Activated naive CD4-positive, alpha-beta T cell treated with anti-CD3 and anti-CD28 coated beads, Interleukin-2, amount 50 U/mL, for 24 hours (primary cell): ENCODE measurements at regions not wholly inside any gene's neighbourhood (a gene's known extent, or its start where the extent isn't known, plus 50 kb on each side); places are given as distances from the start of the nearest gene placed in this dataset.

Source experiments
- H3K27ac Mint-ChIP-seq: one replicate; pipeline ENCODE4 v1.8.0; 2021; ENCODE audit warnings: mild to moderate bottlenecking, mixed read lengths
- H3K27me3 Mint-ChIP-seq: one replicate; pipeline ENCODE4 v1.8.0; 2021; ENCODE audit warnings: mixed read lengths
- H3K36me3 Mint-ChIP-seq: one replicate; pipeline ENCODE4 v1.8.0; 2021; ENCODE audit warnings: mixed read lengths
- H3K4me1 Mint-ChIP-seq: one replicate; pipeline ENCODE4 v1.8.0; 2021; ENCODE audit warnings: mixed read lengths
- H3K4me3 Mint-ChIP-seq: one replicate; pipeline ENCODE4 v1.8.0; 2021; ENCODE audit warnings: mild to moderate bottlenecking, mixed read lengths
- H3K9me3 Mint-ChIP-seq: one replicate; pipeline ENCODE4 v1.8.0; 2021; ENCODE audit warnings: mixed read lengths

- no peaks in the 10 kb centered on the region for H3K9me3 Mint-ChIP-seq
- peaks cover 23% of the 10 kb centered on the region for H3K27me3 Mint-ChIP-seq
- H3K4me3 Mint-ChIP-seq, result no peak overlapping the region
- no peaks in the 10 kb centered on the region for H3K4me1 Mint-ChIP-seq
- no peak overlapping the region for H3K27ac Mint-ChIP-seq
- no peaks in the 10 kb centered on the region for H3K36me3 Mint-ChIP-seq
These were observed 139.9 kb upstream of the PITRM1 start for GRCh38 chr10:3312403-3312940.

- no peaks in the 10 kb centered on the region for H3K4me1 Mint-ChIP-seq
- no peaks in the 10 kb centered on the region for H3K36me3 Mint-ChIP-seq
- no peaks in the 10 kb centered on the region for H3K9me3 Mint-ChIP-seq
- no peak overlapping the region for H3K4me3 Mint-ChIP-seq
- H3K27me3 Mint-ChIP-seq, result peaks cover 19% of the 10 kb centered on the region
- H3K27ac Mint-ChIP-seq, result no peak overlapping the region
These were observed 137.6 kb upstream of the PITRM1 start for GRCh38 chr10:3310016-3310784.

GRCh38 chr10:3306050-3306449 is 133.5 kb upstream of the PITRM1 start:
- H3K27me3 Mint-ChIP-seq, result peaks cover 9% of the 10 kb centered on the region
- H3K4me1 Mint-ChIP-seq, result no peaks in the 10 kb centered on the region
- no peak overlapping the region for H3K27ac Mint-ChIP-seq
- no peaks in the 10 kb centered on the region for H3K36me3 Mint-ChIP-seq
- H3K4me3 Mint-ChIP-seq, result no peak overlapping the region
- no peaks in the 10 kb centered on the region for H3K9me3 Mint-ChIP-seq

GRCh38 chr10:3295582-3296151 is 123.1 kb upstream of the PITRM1 start:
- H3K27ac Mint-ChIP-seq, result no peak overlapping the region
- no peak overlapping the region for H3K4me3 Mint-ChIP-seq
- H3K9me3 Mint-ChIP-seq, result no peaks in the 10 kb centered on the region
- H3K27me3 Mint-ChIP-seq, result no peaks in the 10 kb centered on the region
- H3K4me1 Mint-ChIP-seq, result no peaks in the 10 kb centered on the region
- H3K36me3 Mint-ChIP-seq, result no peaks in the 10 kb centered on the region

GRCh38 chr10:3294919-3295581 is 122.5 kb upstream of the PITRM1 start:
- Mint-ChIP-seq H3K9me3 (no peaks in the 10 kb centered on the region), H3K36me3 (no peaks in the 10 kb centered on the region), H3K4me1 (no peaks in the 10 kb centered on the region), H3K4me3 (no peak overlapping the region), H3K27me3 (no peaks in the 10 kb centered on the region), H3K27ac (no peak overlapping the region)

GRCh38 chr10:3293581-3294431 is 121.2 kb upstream of the PITRM1 start:
- no peaks in the 10 kb centered on the region for H3K9me3 Mint-ChIP-seq
- H3K27me3 Mint-ChIP-seq, result no peaks in the 10 kb centered on the region
- H3K36me3 Mint-ChIP-seq, result no peaks in the 10 kb centered on the region
- H3K4me3 Mint-ChIP-seq, result no peak overlapping the region
- no peaks in the 10 kb centered on the region for H3K4me1 Mint-ChIP-seq
- no peak overlapping the region for H3K27ac Mint-ChIP-seq

- Mint-ChIP-seq H3K36me3 (no peaks in the 10 kb centered on the region), H3K27ac (no peak overlapping the region), H3K4me3 (no peak overlapping the region), H3K9me3 (no peaks in the 10 kb centered on the region), H3K4me1 (no peaks in the 10 kb centered on the region), H3K27me3 (no peaks in the 10 kb centered on the region)
These were observed 120.1 kb upstream of the PITRM1 start for GRCh38 chr10:3292636-3293035.

GRCh38 chr10:3290550-3290949 is 118.0 kb upstream of the PITRM1 start:
- no peaks in the 10 kb centered on the region for H3K36me3 Mint-ChIP-seq
- no peaks in the 10 kb centered on the region for H3K27me3 Mint-ChIP-seq
- H3K9me3 Mint-ChIP-seq, result no peaks in the 10 kb centered on the region
- H3K4me3 Mint-ChIP-seq, result no peak overlapping the region
- no peak overlapping the region for H3K27ac Mint-ChIP-seq
- H3K4me1 Mint-ChIP-seq, result no peaks in the 10 kb centered on the region

GRCh38 chr10:3287572-3288445 is 115.2 kb upstream of the PITRM1 start:
- H3K27ac Mint-ChIP-seq, result no peak overlapping the region
- no peak overlapping the region for H3K4me3 Mint-ChIP-seq
- no peaks in the 10 kb centered on the region for H3K4me1 Mint-ChIP-seq
- peaks cover 2% of the 10 kb centered on the region for H3K27me3 Mint-ChIP-seq
- no peaks in the 10 kb centered on the region for H3K36me3 Mint-ChIP-seq
- H3K9me3 Mint-ChIP-seq, result no peaks in the 10 kb centered on the region

- no peaks in the 10 kb centered on the region for H3K36me3 Mint-ChIP-seq
- H3K4me3 Mint-ChIP-seq, result no peak overlapping the region
- no peaks in the 10 kb centered on the region for H3K4me1 Mint-ChIP-seq
- H3K27me3 Mint-ChIP-seq, result peaks cover 5% of the 10 kb centered on the region
- no peaks in the 10 kb centered on the region for H3K9me3 Mint-ChIP-seq
- H3K27ac Mint-ChIP-seq, result no peak overlapping the region
These were observed 110.1 kb upstream of the PITRM1 start for GRCh38 chr10:3282674-3283017.

- H3K27ac Mint-ChIP-seq, result no peak overlapping the region
- no peaks in the 10 kb centered on the region for H3K9me3 Mint-ChIP-seq
- H3K4me3 Mint-ChIP-seq, result no peak overlapping the region
These were observed 109.5 kb upstream of the PITRM1 start for GRCh38 chr10:3281941-3282673.

GRCh38 chr10:3278771-3279170 is 106.2 kb upstream of the PITRM1 start:
- Mint-ChIP-seq H3K4me3 (no peak overlapping the region), H3K27me3 (peaks cover 7% of the 10 kb centered on the region)

More at GRCh38 chr10:3281941-3282673, 109.5 kb upstream of the PITRM1 start:
- Mint-ChIP-seq H3K36me3 (no peaks in the 10 kb centered on the region), H3K27me3 (peaks cover 5% of the 10 kb centered on the region), H3K4me1 (no peaks in the 10 kb centered on the region)

GRCh38 chr10:3277566-3277965 is 105.0 kb upstream of the PITRM1 start:
- no peaks in the 10 kb centered on the region for H3K9me3 Mint-ChIP-seq
- no peaks in the 10 kb centered on the region for H3K36me3 Mint-ChIP-seq
- H3K27me3 Mint-ChIP-seq, result peaks cover 7% of the 10 kb centered on the region
- no peak overlapping the region for H3K27ac Mint-ChIP-seq
- H3K4me3 Mint-ChIP-seq, result no peak overlapping the region
- H3K4me1 Mint-ChIP-seq, result no peaks in the 10 kb centered on the region

More at GRCh38 chr10:3278771-3279170, 106.2 kb upstream of the PITRM1 start:
- Mint-ChIP-seq H3K4me1 (no peaks in the 10 kb centered on the region), H3K27ac (no peak overlapping the region), H3K36me3 (no peaks in the 10 kb centered on the region), H3K9me3 (no peaks in the 10 kb centered on the region)

- Mint-ChIP-seq H3K36me3 (no peaks in the 10 kb centered on the region), H3K27me3 (peaks cover 4% of the 10 kb centered on the region), H3K4me1 (no peaks in the 10 kb centered on the region), H3K9me3 (no peaks in the 10 kb centered on the region), H3K4me3 (no peak overlapping the region), H3K27ac (no peak overlapping the region)
These were observed 101.8 kb upstream of the PITRM1 start for GRCh38 chr10:3274414-3274813.
